SK-N-MC (cell line): ENCODE measurements at regions not wholly inside any gene's neighbourhood (a gene's known extent, or its start where the extent isn't known, plus 50 kb on each side); places are given as distances from the start of the nearest gene placed in this dataset.

Experiments used
- DNase-seq: peaks from one replicate; pipeline ENCODE4 v3.0.0-alpha.2; 2011; ENCODE audit warnings: low read depth, low spot score
- H3K27ac ChIP-seq: fragments of 200-600 bp; sonication (generic); 2 replicates; pipeline ENCODE4 v1.5.1; 2016; ENCODE audit warnings: mixed run types
- H3K36me3 ChIP-seq: fragments of 200-600 bp; sonication (generic); 2 replicates; pipeline ENCODE4 v1.6.1; 2017; ENCODE audit warnings: antibody characterized with exemption, low read length, mixed read lengths; ENCODE audit not compliant: insufficient read depth
- H3K4me3 ChIP-seq: fragments of 200-600 bp; sonication (generic); 2 replicates; pipeline ENCODE4 v1.5.1; 2016
- H3K9ac ChIP-seq: fragments of 200-600 bp; sonication (generic); 2 replicates; pipeline ENCODE4 v1.8.0; 2017; ENCODE audit warnings: mixed run types, mixed read lengths; ENCODE audit not compliant: insufficient read length
- H3K9me3 ChIP-seq: fragments of 200-600 bp; sonication (generic); 2 replicates; pipeline ENCODE4 v1.6.1; 2017; ENCODE audit warnings: low read depth, mild to moderate bottlenecking, antibody characterized with exemption, low read length, moderate library complexity, mixed read lengths
- EZH2 ChIP-seq: fragments of 200-600 bp; sonication (generic); IDR thresholded peaks from one replicate; pipeline ENCODE4 v1.6.1; 2017; ENCODE audit warnings: antibody characterized with exemption
- FOXP2 ChIP-seq: optimal IDR thresholded peaks from 2 replicates; pipeline ENCODE3; 2011; ENCODE audit warnings: mild to moderate bottlenecking, moderate library complexity; ENCODE audit not compliant: insufficient read depth; ENCODE audit errors: extremely low read length, control extremely low read depth
- POLR2AphosphoS5 ChIP-seq: IDR thresholded peaks from 2 replicates; pipeline ENCODE4 v1.6.1; 2012; ENCODE audit warnings: mild to moderate bottlenecking, low read depth, low read length, borderline replicate concordance

DNA sequence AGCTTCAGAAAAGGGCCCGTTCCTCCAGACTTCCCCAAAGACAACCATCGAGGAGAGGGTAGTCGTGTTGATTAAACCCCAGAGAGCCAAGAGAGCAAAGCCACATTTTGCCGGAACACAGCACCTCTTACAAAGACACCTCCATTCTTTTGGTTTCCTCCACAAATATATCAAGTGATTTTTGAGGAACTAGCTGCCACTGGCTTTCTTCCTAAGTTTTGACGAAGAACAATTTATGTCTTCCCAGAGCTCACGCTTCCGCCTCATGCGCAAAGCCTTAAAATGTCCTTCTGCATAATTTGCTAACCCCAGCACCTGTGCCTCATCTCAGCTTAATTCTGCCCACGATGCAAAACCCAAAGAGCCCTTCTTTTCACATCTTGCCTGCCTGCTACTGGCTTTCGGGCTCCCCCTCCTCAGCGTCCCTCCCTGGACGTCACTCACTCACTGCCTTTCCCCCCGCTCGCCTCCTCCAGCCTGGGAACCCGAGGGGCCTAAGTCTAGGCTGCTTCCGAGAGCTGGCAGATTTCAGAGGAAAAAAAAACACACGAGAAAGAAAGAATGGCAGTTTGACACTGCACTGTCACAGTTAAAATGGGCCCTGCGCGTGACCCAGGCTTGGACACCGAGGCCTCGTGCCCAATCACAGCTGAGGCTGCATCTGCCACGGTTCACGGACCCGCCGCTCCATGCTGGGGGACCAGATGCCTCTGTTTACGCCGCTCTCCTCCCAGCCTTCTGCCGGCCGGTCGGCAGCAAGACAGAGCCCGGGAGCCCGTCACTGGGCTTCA, 77.6 kb upstream of the IFNAR2 start:
- no peak overlapping the region for H3K27ac ChIP-seq
- H3K9me3 ChIP-seq = no peaks in the 10 kb centered on the region
- DNase-seq = no peak
- TF ChIP-seq FOXP2 = no peak
- no peak for TF ChIP-seq POLR2AphosphoS5
- TF ChIP-seq EZH2 = no peak
- no peaks in the 10 kb centered on the region for H3K36me3 ChIP-seq
- no peak overlapping the region for H3K9ac ChIP-seq
- no peak overlapping the region for H3K4me3 ChIP-seq

DNA sequence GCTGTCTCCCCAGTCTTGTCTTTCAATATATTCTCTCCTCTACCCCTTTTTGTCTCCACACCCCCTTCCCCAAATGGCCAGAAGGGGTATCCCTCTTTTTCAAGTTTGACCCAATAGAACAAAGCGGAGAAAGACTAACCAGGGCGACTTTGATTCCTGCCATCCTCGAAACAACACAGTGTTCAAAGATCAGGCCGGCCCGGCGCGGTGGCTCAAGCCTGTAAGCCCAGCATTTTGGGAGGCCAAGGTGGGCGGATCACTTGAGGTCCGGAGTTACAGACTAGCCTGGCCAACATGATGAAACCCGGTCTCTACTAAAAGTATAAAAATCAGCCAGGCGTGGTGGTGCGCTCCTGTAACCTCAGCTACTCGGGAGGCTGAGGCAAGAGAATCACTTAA, 77.0 kb upstream of the IFNAR2 start:
- no peaks in the 10 kb centered on the region for H3K9me3 ChIP-seq
- no peaks in the 10 kb centered on the region for H3K36me3 ChIP-seq
- DNase-seq = no peak
- no peak overlapping the region for H3K27ac ChIP-seq
- no peak overlapping the region for H3K9ac ChIP-seq
- no peak for TF ChIP-seq POLR2AphosphoS5
- TF ChIP-seq FOXP2 = no peak
- no peak for TF ChIP-seq EZH2
- H3K4me3 ChIP-seq = no peak overlapping the region

DNA sequence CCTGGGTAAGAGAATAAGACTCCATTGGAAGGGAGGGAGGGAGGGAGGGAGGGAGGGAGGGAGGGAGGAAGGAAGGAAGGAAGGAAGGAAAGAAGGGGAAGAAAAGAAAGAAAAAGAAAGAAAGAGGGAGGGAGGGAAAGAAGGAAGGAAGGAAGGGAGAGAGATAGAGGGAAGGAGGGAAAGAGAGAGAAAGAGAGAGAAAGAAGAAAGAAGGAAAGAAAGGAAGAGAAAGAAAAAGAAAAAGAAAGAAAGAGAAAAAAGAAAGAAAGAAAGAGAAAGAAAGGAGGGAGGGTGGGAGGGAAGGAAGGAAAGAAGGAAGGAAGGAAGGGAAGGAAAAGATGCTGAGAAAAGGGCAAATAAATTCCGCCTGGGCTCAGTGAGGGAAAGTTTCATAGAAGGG, 74.7 kb upstream of the IFNAR2 start:
- Histone ChIP-seq H3K4me3 (no peak overlapping the region), H3K27ac (no peak overlapping the region), H3K9ac (no peak overlapping the region), H3K9me3 (no peaks in the 10 kb centered on the region), H3K36me3 (no peaks in the 10 kb centered on the region)
- TF ChIP-seq FOXP2 (no peak), POLR2AphosphoS5 (no peak), EZH2 (no peak)
- no peak for DNase-seq

DNA sequence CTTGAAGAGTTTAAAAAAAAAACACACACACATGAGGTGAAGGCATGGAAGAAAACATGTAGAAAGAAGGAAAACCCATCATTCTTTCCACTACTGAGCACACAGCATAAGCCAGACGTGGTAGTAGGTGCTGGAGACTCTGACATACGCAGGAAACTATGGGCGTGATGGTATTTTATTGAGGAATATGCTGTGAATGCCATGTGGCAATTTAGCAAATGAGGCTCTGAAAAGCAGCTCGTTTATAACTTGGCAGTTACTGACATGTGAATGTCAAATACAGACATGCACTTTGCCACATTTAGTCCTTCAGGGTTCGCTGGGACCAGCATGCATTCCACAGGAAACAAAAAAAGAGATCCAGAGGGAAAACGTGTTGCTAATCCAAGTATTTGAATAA, 74.3 kb upstream of the IFNAR2 start:
- DNase-seq = no peak
- Histone ChIP-seq H3K9ac (no peak overlapping the region), H3K9me3 (no peaks in the 10 kb centered on the region), H3K27ac (no peak overlapping the region), H3K36me3 (no peaks in the 10 kb centered on the region), H3K4me3 (no peak overlapping the region)
- no peak for TF ChIP-seq POLR2AphosphoS5
- TF ChIP-seq FOXP2 = no peak
- TF ChIP-seq EZH2 = no peak

DNA sequence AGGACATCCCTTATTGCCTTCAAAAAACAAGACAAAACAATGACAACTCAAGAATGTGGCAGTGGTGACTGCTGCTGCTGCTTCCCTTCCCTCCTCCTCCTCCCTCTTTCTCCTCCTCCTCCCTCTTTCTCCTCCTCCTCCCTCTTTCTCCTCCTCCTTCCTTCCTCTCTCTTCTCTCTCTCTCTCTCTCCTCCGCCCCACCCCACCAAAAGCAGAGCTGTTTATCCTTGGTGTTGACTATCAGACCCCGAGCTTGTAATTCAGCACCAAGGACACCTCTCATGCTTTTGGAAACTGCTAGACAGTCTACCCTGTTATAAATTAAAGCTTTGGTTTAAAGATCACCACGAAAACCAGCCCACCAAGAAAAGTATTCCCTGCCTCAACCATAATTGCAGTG, 72.4 kb upstream of the IFNAR2 start:
- no peak overlapping the region for H3K27ac ChIP-seq
- H3K4me3 ChIP-seq = no peak overlapping the region
- no peaks in the 10 kb centered on the region for H3K9me3 ChIP-seq
- H3K9ac ChIP-seq = no peak overlapping the region
- no peak for DNase-seq
- TF ChIP-seq EZH2 (no peak), POLR2AphosphoS5 (no peak), FOXP2 (no peak)
- H3K36me3 ChIP-seq = no peaks in the 10 kb centered on the region

DNA sequence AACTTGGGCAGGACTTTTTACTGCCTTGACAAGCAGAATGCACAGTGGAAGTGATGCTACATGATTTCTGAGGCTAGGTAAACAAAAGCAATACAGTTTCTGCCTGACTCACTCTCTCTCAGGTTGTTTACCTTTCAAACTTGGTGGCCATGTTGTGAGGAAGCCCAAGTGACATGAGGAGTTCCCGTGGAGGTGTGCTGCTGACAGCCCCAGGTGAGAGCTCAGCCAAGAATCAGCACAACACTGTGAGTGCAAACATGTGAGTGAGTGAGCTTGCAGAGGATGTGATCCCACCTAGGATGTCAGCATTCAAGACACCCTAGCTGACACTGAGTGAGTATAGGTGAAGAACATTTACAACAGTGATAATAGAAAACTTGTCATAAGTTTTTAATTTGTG, 71.1 kb upstream of the IFNAR2 start:
- Histone ChIP-seq H3K36me3 (no peaks in the 10 kb centered on the region), H3K9ac (no peak overlapping the region), H3K9me3 (no peaks in the 10 kb centered on the region), H3K4me3 (no peak overlapping the region), H3K27ac (no peak overlapping the region)
- no peak for DNase-seq
- TF ChIP-seq FOXP2 = no peak

DNA sequence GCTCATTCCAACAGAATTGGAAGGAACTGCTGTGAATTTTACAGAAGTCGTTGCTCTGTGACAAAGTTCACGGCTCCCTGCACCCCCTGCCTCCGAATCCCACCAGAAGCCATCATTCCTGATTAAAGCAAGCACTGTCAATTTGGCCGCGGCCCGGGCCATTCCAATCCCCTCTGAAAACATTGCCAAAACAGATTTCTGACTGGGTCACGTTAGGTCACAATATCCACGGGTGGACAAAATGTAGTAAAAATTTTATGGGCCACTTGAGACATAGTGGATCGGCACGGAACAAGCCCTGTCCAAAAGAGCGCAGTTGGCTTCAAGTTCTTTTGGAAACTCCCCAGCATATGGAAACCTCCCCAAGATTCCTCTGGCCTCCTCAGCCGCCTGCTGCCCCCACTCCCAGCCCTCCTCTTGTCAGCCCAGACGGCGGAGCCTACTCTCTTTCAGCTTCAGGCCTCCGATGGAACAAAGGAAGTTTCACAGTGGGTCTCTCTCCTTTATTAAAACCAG, 67.2 kb upstream of the IFNAR2 start:
- no peaks in the 10 kb centered on the region for H3K36me3 ChIP-seq
- no peak overlapping the region for H3K9ac ChIP-seq
- H3K4me3 ChIP-seq = no peak overlapping the region
- H3K27ac ChIP-seq = no peak overlapping the region
- no peak for TF ChIP-seq POLR2AphosphoS5
- TF ChIP-seq EZH2 = no peak
- no peak for TF ChIP-seq FOXP2
- H3K9me3 ChIP-seq = no peaks in the 10 kb centered on the region
- DNase-seq = no peak

DNA sequence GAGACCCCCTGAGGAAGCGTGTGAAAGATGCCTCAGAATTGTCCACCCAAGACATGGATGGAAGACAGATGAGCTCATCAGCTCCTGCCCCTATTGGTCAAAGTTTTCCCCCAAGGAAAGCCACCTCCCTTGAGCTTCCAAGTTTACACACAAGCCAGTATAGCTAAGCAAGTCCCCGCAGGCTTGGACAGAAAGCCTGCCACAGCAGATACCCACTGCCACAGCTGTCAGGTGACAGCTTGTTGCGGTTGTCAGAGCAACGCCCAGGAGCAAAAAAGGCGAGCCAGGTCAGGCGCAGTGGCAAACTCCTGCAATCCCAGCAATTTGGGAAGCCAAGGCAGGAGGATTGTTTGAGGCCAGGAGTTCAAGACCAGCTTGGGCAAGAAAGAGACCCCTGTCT, 60.9 kb upstream of the IFNAR2 start:
- no peaks in the 10 kb centered on the region for H3K36me3 ChIP-seq
- no peak overlapping the region for H3K4me3 ChIP-seq
- DNase-seq = no peak
- H3K9me3 ChIP-seq = no peaks in the 10 kb centered on the region
- no peak for TF ChIP-seq EZH2
- TF ChIP-seq POLR2AphosphoS5 = no peak
- TF ChIP-seq FOXP2 = no peak
- no peak overlapping the region for H3K27ac ChIP-seq
- no peak overlapping the region for H3K9ac ChIP-seq

DNA sequence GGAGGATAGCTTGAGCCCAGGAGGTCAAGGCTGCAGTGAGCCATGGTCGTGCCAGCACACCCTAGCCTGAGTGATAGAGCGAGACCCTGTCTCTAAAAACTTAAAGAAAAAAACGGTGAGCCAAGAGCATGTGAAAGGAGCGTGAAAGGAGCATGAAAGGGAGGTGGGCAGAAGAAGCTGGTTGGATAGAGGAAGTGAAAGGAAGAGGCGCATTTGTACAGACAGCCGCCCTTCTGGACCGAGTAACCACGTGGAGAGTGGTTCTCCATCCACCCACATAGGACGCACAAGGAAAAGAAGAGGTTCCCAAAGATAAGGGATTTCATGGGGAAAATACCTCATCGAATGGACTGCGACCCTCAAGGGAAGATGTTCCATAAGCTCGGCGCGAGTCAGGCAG, 60.4 kb upstream of the IFNAR2 start:
- Histone ChIP-seq H3K27ac (no peak overlapping the region), H3K9ac (no peak overlapping the region), H3K9me3 (no peaks in the 10 kb centered on the region), H3K4me3 (no peak overlapping the region), H3K36me3 (no peaks in the 10 kb centered on the region)
- TF ChIP-seq FOXP2 (no peak), POLR2AphosphoS5 (no peak), EZH2 (no peak)
- DNase-seq = no peak
